C4-2B (cell line): ENCODE measurements at regions not wholly inside any gene's neighbourhood (a gene's known extent, or its start where the extent isn't known, plus 50 kb on each side); places are given as distances from the start of the nearest gene placed in this dataset.

Experiments
- H3K27ac ChIP-seq: fragments of 450-650 bp; 2 replicates; pipeline ENCODE4 v1.5.1; 2017
- CTCF ChIP-seq: fragments of 450-650 bp; conservative IDR thresholded peaks from 2 replicates; pipeline ENCODE4 v1.5.1; 2017; ENCODE audit warnings: mild to moderate bottlenecking
- ZFX ChIP-seq: fragments of 450-650 bp; IDR thresholded peaks from 2 replicates; pipeline ENCODE4 v1.6.1; 2017

- no peak overlapping the region for H3K27ac ChIP-seq
- TF ChIP-seq ZFX (no peak), CTCF (no peak)
Measured at GRCh38 chr1:208581667-208582066, 337.5 kb upstream of the PLXNA2 start.

- TF ChIP-seq ZFX (no peak), CTCF (no peak)
- no peak overlapping the region for H3K27ac ChIP-seq
Measured at GRCh38 chr1:208584167-208584755, 340.1 kb upstream of the PLXNA2 start.

GRCh38 chr1:208587110-208587509 is 342.9 kb upstream of the PLXNA2 start:
- no peak overlapping the region for H3K27ac ChIP-seq
- no peak for TF ChIP-seq ZFX
- no peak for TF ChIP-seq CTCF

GRCh38 chr1:208593306-208594006 is 349.3 kb upstream of the PLXNA2 start:
- no peak overlapping the region for H3K27ac ChIP-seq
- no peak for TF ChIP-seq CTCF
- no peak for TF ChIP-seq ZFX

- no peak overlapping the region for H3K27ac ChIP-seq
- TF ChIP-seq ZFX (no peak), CTCF (no peak)
Measured at GRCh38 chr1:208595236-208595635, 351.1 kb upstream of the PLXNA2 start.

GRCh38 chr1:208595745-208596144 is 351.6 kb upstream of the PLXNA2 start:
- no peak overlapping the region for H3K27ac ChIP-seq
- TF ChIP-seq ZFX = no peak
- no peak for TF ChIP-seq CTCF

GRCh38 chr1:208597571-208597970 is 353.4 kb upstream of the PLXNA2 start:
- no peak for TF ChIP-seq ZFX
- no peak for TF ChIP-seq CTCF
- H3K27ac ChIP-seq = no peak overlapping the region
